ENCODE measurements at regions not wholly inside any gene's neighbourhood (a gene's known extent, or its start where the extent isn't known, plus 50 kb on each side); places are given as distances from the start of the nearest gene placed in this dataset.
"Not testable (repeated sequence)": the region's sequence is repeated elsewhere in the genome, so short reads cannot be mapped to it uniquely, and the experiment has no call there.

DNA sequence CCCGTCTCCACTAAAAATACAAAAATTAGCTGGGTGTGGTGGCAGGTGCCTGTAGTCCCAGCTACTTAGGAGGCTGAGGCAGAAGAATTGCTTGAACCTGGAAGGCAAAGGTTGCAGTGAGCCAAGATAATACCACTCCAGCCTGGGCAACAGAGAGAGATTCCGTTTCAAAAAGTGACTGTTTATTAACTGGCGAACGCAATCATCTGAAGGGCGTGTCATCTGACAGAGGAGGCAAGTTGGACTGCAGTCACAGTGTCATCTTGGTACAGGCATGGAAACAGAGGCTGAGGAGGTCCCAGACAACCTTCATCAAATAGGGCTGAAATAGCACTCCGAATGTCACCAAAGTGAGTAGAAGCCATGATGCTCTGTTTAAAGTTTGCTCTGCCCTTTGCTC is 75.3 kb upstream of the NFE2L3 start:
- no peak for DNase-seq (ENCODE audit: low read depth)

DNA sequence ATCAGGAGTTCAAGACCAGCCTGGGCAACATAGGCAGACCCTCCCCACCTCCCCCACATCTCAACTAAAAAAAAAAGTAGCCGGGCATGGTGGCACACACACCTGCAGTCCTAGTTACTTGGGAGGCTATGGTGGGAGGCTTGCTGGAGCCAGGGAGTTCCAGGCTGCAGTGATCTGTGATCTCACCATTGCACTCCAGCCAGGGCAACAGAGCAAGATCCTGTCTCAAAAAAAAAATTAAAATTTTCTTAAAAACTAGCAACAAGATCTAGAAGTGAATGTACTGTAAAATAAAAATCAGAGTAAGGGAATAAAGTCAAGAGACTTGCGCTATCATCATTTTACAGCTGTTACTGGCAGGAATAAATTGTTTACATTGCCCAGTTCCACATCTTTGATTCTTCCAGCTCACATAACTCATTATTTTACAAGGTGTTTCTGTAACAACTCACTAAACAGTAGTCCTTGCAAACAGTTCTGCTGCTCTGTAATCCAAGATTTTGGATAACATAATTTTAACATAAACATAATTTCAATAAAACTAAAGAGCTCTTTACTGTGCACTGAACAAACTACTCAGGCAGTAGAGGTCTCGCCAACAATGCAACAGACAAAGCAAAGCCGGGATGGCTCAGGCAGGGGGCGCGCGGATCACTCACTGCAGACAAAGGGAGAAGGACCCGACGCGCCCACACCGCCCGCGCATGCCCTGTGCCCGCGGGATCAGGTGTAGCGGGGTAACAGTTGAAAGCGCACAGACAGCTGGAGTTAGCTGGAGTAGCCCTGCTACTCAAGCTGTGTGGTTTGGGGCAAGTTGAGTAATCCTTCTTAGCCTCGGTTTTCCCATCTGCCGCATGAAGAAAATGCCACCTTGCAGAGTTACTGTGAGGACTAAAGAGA is 73.3 kb upstream of the NFE2L3 start:
- peak; percentile 93 for DNase-seq (ENCODE audit: low read depth)

DNA sequence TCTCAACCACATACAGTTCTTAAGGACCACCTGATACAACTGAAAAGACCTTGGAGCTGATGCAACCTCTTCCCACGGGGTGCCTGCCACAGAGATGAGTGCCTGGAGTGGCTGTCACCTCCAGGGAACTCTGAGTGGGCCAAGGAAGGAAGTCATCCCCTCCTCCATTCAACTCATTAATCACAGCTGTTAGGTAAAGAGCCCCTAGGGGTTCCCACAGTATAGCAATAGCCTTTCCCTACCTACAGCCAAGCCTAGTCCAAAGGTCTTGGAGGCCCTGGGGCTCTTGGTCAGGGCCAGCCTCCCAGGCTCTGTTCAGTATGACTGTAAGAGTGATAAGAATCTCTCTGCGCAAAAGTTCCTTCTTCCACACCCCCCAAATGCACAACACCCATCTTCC is 70.4 kb upstream of the NFE2L3 start:
- DNase-seq (ENCODE audit: low read depth), result peak; percentile 41

DNA sequence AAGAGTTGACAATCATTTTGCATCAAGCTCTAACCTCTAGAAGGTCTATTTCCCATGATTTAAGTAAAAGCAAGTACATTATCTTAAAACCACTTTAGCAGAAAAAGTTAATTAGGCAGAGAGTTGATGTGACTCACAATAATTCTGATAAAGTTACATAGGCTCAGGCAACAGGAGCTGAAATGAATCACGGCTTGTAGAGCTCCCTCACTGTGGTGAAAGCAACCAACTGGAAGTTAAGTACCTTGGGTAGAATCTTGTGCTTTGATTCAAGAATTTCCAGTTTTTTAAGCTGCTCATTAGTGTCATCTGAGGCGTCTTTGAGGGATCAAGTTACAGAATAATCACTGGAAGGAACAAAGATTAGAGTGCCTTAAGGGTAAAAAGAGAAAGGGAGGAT is 68.9 kb upstream of the NFE2L3 start:
- DNase-seq (ENCODE audit: low read depth), result peak; percentile 91

DNA sequence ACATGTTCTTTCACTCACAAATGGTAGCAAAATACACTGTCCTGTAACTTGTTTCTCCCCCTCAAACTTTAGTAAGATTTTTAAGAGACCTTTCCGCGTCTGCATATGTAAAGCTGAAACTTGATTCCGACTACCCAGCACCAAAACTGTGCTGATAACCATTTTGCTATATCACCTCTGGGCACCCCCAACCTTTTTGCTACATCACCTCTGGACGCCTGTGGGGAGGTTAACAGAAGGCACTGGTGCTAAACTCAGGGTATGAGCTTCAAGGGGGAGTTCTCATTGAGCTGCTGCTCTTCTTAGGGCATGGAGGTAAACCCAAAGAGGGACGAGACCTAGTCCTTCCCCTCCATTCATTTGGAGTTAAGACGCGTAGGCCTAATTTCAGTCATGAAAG is 67.6 kb upstream of the NFE2L3 start:
- DNase-seq (ENCODE audit: low read depth), result no peak

DNA sequence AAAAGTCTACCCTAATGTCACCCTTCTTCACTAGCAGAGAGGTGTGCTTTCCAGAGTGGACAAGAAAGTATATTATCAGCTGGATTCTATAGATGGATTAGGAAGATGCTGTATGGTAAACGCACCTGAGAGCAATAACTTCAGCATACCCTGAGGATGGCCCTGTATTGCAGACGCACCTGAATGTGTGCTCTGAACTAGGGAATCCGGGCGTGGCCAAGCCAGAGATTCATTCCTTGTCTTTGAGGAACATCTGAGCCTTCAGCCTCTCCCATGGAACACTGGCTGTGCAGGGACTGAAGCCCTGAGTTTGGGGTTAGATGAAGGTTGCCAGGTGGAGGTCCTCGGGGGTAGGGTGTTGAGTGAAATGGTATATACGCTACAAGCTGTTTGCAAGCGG is 66.2 kb upstream of the NFE2L3 start:
- no peak for DNase-seq (ENCODE audit: low read depth)

DNA sequence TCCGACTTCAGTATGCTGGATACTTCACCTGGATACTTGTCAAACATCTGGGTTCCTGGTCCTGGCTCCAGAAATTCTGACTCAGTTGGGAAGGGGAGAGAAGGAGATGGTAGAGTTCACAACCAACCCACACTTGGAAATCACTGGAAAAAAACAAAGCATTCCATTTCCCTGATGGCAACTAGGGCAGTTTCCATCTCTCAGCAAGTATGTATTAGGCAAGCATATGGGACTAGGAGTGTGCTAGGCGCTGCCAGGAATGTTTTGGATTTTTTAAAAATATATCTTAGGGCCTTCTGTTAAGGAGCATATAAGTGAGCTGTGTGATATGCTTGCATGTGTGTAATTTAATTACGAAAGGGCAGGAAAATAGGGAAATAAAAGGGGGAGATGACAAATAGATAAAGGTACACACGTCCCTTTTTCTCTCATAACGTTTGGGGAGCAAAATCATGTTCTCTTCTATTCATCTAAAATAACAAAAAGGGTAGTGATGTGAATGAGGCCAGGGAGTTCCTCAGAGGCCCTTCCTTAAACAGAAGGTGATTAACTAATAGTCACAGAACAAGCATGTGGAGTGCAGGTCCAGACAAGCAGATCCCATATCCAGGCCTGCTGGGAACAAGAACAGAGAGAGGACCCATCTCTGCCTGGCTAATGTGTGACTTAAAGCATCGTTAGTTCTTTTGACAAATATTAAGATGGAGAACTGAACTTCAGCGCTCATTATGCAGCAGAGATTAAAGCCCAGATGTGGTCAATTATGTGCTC is 64.5 kb upstream of the NFE2L3 start:
- no peak for DNase-seq (ENCODE audit: low read depth)

DNA sequence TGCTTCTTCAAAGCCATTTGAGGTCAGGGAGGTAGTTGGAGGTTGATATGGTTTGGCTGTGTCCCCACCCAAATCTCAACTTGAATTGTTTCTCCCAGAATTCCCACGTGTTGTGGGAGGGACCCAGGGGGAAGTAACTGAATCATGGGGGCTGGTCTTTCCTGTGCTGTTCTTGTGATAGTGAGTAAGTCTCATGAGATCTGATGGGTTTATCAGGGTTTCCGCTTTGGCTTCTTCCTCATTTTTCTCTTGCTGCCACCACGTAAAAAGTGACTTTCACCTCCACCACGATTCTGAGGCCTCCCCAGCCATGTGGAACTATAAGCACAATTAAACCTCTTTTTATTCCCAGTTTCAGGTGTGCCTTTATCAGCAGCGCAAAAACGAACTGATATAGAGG is 62.5 kb upstream of the NFE2L3 start:
- DNase-seq (ENCODE audit: low read depth), result not testable (repeated sequence)

DNA sequence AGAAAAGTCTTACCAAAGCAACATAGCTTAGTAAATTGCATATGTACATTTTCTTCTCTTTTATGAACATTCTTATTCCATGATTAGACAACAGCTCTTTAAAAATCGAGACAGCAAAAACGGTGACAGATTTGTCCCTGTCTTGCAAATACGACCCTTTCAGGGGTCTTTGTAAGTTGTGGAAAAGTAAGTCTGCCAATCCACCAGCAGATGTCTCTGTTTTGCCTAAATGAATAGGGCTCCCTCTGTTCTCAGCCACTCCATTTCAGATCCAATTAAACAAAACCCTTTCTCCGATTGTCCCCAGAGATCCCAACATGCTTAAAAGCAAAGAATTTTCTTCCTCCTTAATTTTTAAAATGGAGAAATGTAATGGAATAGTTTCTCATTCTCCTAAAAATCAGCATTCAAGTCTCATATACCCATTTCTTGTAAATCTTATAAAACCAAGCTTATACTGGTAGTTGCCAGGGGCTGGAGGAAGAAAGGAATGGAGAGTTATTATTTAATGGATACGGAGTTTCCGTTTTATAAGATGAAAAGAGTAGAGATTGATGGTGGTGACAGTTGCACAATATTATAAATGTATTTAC is 61.0 kb upstream of the NFE2L3 start:
- DNase-seq (ENCODE audit: low read depth), result peak; percentile 77

DNA sequence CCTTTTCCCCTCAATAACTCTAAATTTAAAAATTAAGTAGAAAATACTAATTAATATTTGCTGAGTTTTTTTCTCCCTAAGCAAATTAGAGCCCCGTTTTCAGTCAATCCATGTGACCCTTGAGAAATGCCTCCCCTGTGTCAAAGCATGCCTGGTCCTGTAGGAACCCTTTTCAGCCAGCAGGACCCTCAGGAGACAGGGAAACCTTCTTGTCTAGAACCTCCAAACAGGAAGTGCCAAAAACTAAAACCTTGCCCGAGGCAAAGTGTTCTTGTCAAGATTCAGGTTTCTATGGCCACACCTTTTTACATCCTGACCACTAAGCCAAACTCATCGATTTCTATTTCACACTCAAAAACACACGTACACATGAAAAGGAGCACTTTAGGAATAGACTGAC is 60.1 kb upstream of the NFE2L3 start:
- peak; percentile 69 for DNase-seq (ENCODE audit: low read depth)

DNA sequence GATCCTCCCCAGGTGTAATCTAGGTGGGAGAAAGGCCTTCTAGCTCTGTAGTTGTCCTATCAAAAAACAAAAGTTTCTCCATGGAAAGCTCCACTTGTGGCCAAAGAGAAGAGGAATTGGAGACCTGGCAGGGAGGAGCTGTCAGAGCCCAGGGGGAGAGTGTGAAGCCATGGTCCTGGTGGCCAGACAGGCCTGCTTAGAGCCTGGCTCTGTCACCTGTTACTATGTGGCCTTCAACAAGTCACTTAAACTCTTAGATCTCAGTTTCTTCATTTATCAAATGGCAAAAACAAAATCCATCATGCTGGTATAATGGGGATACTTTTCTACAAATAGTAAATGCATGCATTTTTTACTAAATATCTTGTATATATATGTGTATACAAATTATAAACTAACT is 59.0 kb upstream of the NFE2L3 start:
- DNase-seq (ENCODE audit: low read depth), result no peak

DNA sequence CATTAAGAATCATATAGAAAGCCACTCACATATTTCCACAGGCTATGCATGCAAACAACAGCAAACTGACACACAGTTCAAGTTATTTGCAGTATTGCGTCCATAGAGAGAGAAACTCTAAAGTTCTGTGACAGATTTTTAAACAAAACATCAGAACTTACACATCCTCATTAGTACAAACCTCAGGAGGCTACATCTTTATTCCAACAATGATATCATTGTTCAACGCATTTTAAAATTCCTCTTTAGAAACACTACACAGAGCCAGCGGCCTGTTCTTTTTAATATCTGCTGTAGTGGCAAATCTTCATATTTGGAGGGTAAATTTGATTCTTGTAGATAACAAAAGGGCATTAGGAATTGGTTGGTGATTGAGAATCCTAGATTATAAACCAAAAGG is 55.9 kb upstream of the NFE2L3 start:
- no peak for DNase-seq (ENCODE audit: low read depth)

DNA sequence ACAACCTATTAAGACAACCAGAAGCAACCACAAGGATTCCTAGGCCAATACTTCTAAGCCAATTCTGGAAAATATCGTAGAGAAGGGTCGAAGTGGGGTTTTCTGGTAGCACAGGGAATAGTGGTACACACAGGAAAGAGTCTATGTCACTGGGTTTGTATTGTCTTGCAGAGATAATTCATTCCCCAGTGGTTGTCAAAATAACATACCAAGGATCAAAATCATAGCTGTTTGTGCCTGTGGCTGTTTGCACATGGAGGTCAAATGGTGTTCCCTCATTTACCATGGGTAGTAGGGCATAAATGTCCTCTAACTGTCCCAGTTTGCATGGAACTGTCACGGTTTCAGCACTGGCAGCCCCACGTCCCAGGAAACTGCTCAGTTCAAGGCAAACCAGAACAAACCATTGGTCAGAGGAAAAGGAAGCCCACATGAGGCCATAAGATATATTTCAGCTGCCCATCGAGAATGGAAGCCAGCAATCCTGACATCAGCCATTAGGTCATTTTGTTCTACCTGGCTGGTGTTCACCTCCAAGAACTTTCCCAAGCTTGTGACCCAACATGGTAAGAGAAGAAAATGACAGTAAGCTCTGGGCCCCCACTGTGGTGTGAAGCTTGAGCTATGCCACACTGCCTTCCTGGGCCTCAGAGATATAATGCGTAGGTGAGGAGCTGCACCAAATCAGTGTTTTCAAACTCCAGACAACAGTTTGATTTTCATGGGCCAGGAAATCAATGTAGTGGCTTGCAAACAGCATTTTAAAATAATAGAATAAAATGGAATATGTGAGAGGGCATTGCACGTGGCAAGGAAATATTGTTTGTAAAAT is 53.9 kb upstream of the NFE2L3 start:
- peak; percentile 44 for DNase-seq (ENCODE audit: low read depth)

DNA sequence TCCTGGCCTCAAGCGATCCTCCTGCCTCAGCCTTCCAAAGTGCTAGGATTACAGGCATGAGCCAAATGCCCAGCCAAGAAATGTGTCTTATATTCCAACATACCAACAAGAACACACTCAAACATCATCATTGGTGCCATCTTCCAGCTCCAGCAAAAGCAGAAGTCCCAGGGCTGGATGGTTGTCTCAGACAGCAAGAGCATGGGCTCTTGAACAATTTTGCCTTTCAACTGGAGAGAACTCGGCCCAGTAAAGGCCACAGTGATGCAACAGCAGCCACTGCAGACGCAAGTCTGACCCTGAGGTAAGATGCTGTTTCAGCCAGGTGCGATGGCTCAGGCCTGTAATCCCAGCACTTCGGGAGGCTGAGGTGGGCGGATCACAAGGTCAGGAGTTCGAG is 52.8 kb upstream of the NFE2L3 start:
- no peak for DNase-seq (ENCODE audit: low read depth)

DNA sequence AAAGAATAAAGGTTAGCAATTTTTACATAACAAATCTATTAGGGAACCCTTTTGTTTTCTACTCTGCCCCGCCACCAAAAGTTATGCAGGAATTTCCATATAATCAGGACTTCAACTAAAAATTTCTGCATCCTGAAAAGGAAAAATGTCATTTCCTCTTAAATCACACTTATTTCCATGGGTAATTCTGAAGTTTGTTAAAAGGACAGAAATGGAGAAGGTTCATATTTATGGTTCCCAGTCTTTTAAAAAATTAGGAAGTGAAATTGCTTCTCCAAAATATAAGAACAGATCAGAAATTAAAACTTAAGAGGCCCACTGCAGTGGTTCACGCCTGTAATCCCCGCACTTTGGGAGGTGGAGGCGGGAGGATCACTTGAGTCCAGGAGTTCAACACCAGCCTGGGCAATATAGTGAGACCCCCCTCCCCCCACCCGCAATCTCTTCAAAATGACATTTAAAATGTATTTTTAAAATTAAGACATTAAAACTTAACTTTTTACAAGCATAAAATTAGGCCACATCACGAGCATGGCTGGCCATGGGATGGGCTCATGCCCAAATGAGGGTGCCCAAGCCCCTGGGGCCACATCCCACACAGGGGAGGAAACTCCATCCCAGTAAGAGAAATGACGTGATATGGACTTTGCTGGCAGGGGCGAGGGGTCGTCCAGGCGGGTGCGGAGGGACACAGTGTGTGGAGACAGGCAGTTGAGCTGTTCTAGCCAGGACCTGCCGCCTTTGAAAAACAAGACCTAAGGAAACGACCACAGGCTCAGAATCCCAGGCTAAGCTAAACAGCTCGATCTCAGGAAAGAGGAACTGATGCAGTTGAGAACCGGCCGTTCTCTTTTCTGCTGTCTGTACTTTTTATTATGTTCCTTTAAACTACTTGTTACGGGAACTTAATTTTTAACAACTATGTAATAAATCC is 51.3 kb upstream of the NFE2L3 start:
- no peak for DNase-seq (ENCODE audit: low read depth)

DNA sequence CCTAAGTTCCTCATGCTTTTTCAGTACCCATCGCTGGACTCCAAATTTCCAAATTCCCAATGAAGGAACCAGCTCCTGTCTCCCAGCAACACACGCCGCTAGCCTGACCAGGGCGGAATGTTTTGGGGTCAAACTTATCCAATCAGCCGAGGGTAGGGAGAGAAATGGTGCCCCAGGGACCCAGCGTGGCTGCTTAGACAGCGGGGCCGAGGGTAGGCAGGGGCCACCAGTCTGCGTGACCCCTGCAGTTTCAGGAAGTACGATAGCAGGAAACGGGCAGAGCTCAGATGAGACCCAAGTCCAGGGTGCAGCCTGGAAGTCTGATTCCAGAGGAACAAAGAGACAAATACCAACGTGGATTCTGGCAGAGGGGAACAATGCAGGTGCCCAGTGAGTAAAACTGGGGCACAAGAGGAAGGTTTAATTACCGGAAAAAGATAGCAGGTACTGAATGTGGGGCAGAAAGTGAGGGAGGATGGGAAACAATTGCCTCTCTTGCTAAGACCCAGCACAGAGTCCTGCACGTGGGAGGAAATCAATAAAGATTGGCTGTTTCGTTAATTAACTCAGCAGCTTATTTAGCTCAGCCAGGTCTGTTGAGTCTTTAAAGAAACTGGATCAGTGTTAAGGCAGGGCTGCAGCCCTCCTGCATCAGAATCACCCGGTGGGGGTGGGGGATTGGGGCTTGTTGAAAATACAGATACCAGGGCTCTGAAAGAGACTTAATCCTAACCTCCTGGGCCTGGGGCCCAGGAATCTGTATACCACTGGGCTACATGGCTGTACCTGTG is 50.4 kb upstream of the NFE2L3 start:
- DNase-seq (ENCODE audit: low read depth), result no peak

DNA sequence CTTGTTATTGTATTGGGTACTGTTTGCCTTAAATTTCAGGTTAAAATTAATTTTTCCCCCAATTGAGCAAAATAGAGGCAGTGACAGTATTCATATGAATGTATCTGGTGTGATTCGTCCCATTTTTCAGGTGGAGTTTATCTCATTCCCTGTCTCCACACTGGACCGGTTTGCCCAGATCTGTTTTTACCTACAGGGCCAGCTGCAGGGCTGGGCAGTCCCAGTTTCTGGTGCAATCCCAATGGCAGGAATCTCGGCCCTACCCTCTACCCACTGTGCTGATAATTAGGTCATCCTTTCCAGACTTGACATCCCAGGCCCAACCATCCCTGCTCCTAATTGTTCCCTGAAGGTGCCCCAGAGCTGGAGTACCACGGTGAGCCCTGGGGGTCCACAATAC is 49.8 kb upstream of the NFE2L3 start:
- no peak for DNase-seq (ENCODE audit: low read depth)

All from Daoy (cell line).